ENCODE measurements at regions not wholly inside any gene's neighbourhood (a gene's known extent, or its start where the extent isn't known, plus 50 kb on each side); places are given as distances from the start of the nearest gene placed in this dataset.

GRCh38 chr17:77899498-77899897, 59.0 kb upstream of the TNRC6C start:
- TF ChIP-seq CTCF (tag by site-specific recombination; IDR thresholded peaks at IDR 0.05) (no peak), ZNF16 (tag by site-specific recombination; IDR thresholded peaks at IDR 0.05; ENCODE audit: low read depth) (no peak), ZBTB7A (tag by site-specific recombination; IDR thresholded peaks at IDR 0.05; ENCODE audit: low read depth) (no peak), BCL6B (tag by site-specific recombination; IDR thresholded peaks at IDR 0.05) (no peak)
